GM12878 (cell line): ENCODE measurements at regions not wholly inside any gene's neighbourhood (a gene's known extent, or its start where the extent isn't known, plus 50 kb on each side); places are given as distances from the start of the nearest gene placed in this dataset.

Source experiments
- ATAC-seq: fragments of 200-7000 bp; cut with Tn5 transposase; 3 replicates; pipeline ENCODE4 v1.9.1; 2020; ENCODE audit warnings: mild to moderate bottlenecking, moderate library complexity
- BruUV-seq: library from RNA; stranded (reverse); fragments of 400-500 nt; replicated peaks from 2 replicates; lab custom pipeline; 2021; lab: Mats Ljungman, UMichigan
- CTCF ChIA-PET: fragments of 300-600 bp; sonication (Branson Sonifier 250); formaldehyde crosslinking; extraction: SDS; loops from one replicate; lab custom pipeline; 2021; ENCODE audit warnings: inconsistent platforms; lab: Yijun Ruan, JAX
- POLR2A ChIA-PET: fragments of 350-600 bp; formaldehyde crosslinking; extraction: SDS; loops from one replicate; lab custom pipeline; 2021; ENCODE audit warnings: inconsistent platforms; lab: Charles Lee
- RAD21 ChIA-PET: fragments of 300-600 bp; sonication (Branson Sonifier 250); formaldehyde crosslinking; loops from one replicate; lab custom pipeline; 2023; ENCODE audit warnings: antibody characterized with exemption; ENCODE audit not compliant: unreplicated experiment; lab: Charles Lee
- SMC1A ChIA-PET: fragments of 300-600 bp; sonication (Branson Sonifier 250); formaldehyde crosslinking; loops from one replicate; lab custom pipeline; 2023; ENCODE audit not compliant: unreplicated experiment, uncharacterized antibody; lab: Charles Lee
- DNase-seq: peaks from one replicate; pipeline ENCODE4 v3.0.0-alpha.2; 2011; ENCODE audit warnings: low read depth, low spot score
- FAIRE-seq: peaks from 3 replicates; lab custom pipeline; 2011; peaks lifted over from hg19 to GRCh38; lab: Jason Lieb, UNC
- H2AFZ ChIP-seq: 2 replicates; pipeline ENCODE4 v1.6.0; 2011; ENCODE audit warnings: low read depth, low read length, control low read depth; ENCODE audit not compliant: control insufficient read depth
- H3K27ac ChIP-seq: 2 replicates; pipeline ENCODE4 v1.5.1; 2011; ENCODE audit warnings: control low read depth; ENCODE audit not compliant: control insufficient read depth, insufficient read depth
- H3K27me3 ChIP-seq, 2 experiments: replicated peaks in 1 of 2; 2 replicates each; pipeline versions ENCODE4 v1.6.0 to v1.6.1; 2011; ENCODE audit warnings: low read length in 1 of 2; ENCODE audit not compliant: control insufficient read depth in 2 of 2, insufficient read depth in 2 of 2
- H3K36me3 ChIP-seq, 2 experiments: 2 replicates each; pipeline ENCODE4 v1.5.1; 2011; ENCODE audit warnings: low read length in 1 of 2; ENCODE audit not compliant: control insufficient read depth in 2 of 2, insufficient read depth in 2 of 2
- H3K4me1 ChIP-seq: 2 replicates; pipeline ENCODE4 v1.6.1; 2011; ENCODE audit warnings: mild to moderate bottlenecking, low read length, moderate library complexity, mixed read lengths; ENCODE audit not compliant: control insufficient read depth, insufficient read depth
- H3K4me2 ChIP-seq: 2 replicates; pipeline ENCODE4 v1.6.0; 2011; ENCODE audit warnings: control low read depth; ENCODE audit not compliant: control insufficient read depth, insufficient read depth
- H3K4me3 ChIP-seq: fragments of 200-600 bp; sonication (generic); 2 replicates; pipeline ENCODE4 v1.5.1; 2016
- H3K79me2 ChIP-seq: 2 replicates; pipeline ENCODE4 v1.6.0; 2011; ENCODE audit warnings: low read length; ENCODE audit not compliant: control insufficient read depth, insufficient read depth
- H3K9ac ChIP-seq: 2 replicates; pipeline ENCODE4 v1.8.0; 2011; ENCODE audit warnings: low read length, control low read depth, mixed read lengths; ENCODE audit not compliant: control insufficient read depth, insufficient read depth
- H3K9me3 ChIP-seq: replicated peaks from 3 replicates; pipeline ENCODE4 v1.5.1; 2011; ENCODE audit warnings: mild to moderate bottlenecking, low read length; ENCODE audit not compliant: control insufficient read depth, insufficient read depth
- H4K20me1 ChIP-seq: 2 replicates; pipeline ENCODE4 v1.6.0; 2011; ENCODE audit not compliant: control insufficient read depth, insufficient read depth
- ATF3 ChIP-seq: IDR thresholded peaks from 2 replicates; pipeline ENCODE4 v1.6.1; 2011; ENCODE audit warnings: low read depth, mild to moderate bottlenecking, low read length, moderate library complexity, borderline replicate concordance; ENCODE audit errors: extremely low read depth
- BHLHE40 ChIP-seq, 2 experiments: fragments of 450-650 bp in 1 of 2; IDR thresholded peaks; 2 replicates each; pipeline ENCODE4 v1.6.1; 2011 to 2017; ENCODE audit warnings: low read depth in 2 of 2, borderline replicate concordance in 1 of 2, improper control_type of control experiment in 1 of 2, low read length in 1 of 2, mild to moderate bottlenecking in 1 of 2
- CHD1 ChIP-seq: IDR thresholded peaks from 2 replicates; pipeline ENCODE4 v1.6.1; 2012; ENCODE audit warnings: low read depth, low read length, improper control_type of control experiment
- CREM ChIP-seq: IDR thresholded peaks from 2 replicates; pipeline ENCODE4 v1.6.1; 2014; ENCODE audit warnings: antibody characterized with exemption, low read depth
- ELK1 ChIP-seq: IDR thresholded peaks from 2 replicates; pipeline ENCODE4 v1.6.1; 2012; ENCODE audit warnings: low read depth, low read length, improper control_type of control experiment
- GATAD2B ChIP-seq: fragments of 450-650 bp; conservative IDR thresholded peaks from 2 replicates; pipeline ENCODE4 v1.6.1; 2017; ENCODE audit warnings: low read depth, mild to moderate bottlenecking, moderate library complexity
- IKZF1 ChIP-seq: fragments of 450-650 bp; conservative IDR thresholded peaks from 2 replicates; pipeline ENCODE4 v1.6.1; 2017; ENCODE audit warnings: antibody characterized with exemption, mild to moderate bottlenecking
- IKZF2 ChIP-seq, 2 experiments: fragments of 450-650 bp; IDR thresholded peaks; 2 replicates each; pipeline ENCODE4 v1.6.1; 2017; ENCODE audit warnings: mild to moderate bottlenecking in 2 of 2, moderate library complexity in 2 of 2
- IRF4 ChIP-seq: IDR thresholded peaks from 2 replicates; pipeline ENCODE4 v1.6.1; 2011; ENCODE audit warnings: low read depth, low read length
- IRF5 ChIP-seq: fragments of 450-650 bp; IDR thresholded peaks from 2 replicates; pipeline ENCODE4 v1.6.1; 2017; ENCODE audit warnings: borderline replicate concordance
- MAX ChIP-seq: IDR thresholded peaks from 2 replicates; pipeline ENCODE4 v1.6.1; 2012; ENCODE audit warnings: low read depth, low read length, improper control_type of control experiment
- MEF2B ChIP-seq: fragments of 450-650 bp; IDR thresholded peaks from 2 replicates; pipeline ENCODE4 v1.6.1; 2018; ENCODE audit warnings: mild to moderate bottlenecking, moderate library complexity; ENCODE audit not compliant: partially characterized antibody, poor library complexity, severe bottlenecking
- SIX5 ChIP-seq: IDR thresholded peaks from 2 replicates; pipeline ENCODE4 v1.6.1; 2011; ENCODE audit warnings: mild to moderate bottlenecking, low read depth, low read length, moderate library complexity; ENCODE audit not compliant: severe bottlenecking
- ZNF384 ChIP-seq: IDR thresholded peaks from 2 replicates; pipeline ENCODE4 v1.6.1; 2012; ENCODE audit warnings: low read depth, mild to moderate bottlenecking, low read length, improper control_type of control experiment, borderline replicate concordance
- ZSCAN29 ChIP-seq: fragments of 450-650 bp; IDR thresholded peaks from 2 replicates; pipeline ENCODE4 v1.6.1; 2017; ENCODE audit warnings: mild to moderate bottlenecking, moderate library complexity
- WGBS: methylation state at CpG from one replicate; pipeline ENCODE4 v1.1.6; 2016; ENCODE audit warnings: low lambda C conversion rate; ENCODE audit not compliant: insufficient replicate concordance, insufficient coverage; ENCODE audit errors: missing lambda C conversion rate; 5-methylcytosine and 5-hydroxymethylcytosine counted together
- in situ Hi-C: fragments of 300-500 bp; cut with MboI; formaldehyde crosslinking; loops from 9 replicates; pipeline ENCODE4 v1.14.3; 2018; ENCODE audit warnings: mixed read lengths
- intact Hi-C: fragments of 100-400 bp; cut with micrococcal nuclease; formaldehyde crosslinking; loops from one replicate; pipeline ENCODE4 v1.14.2; 2022; ENCODE audit not compliant: unreplicated experiment
- TF ChIP-seq, protein P1 (sequence below): fragments of 450-650 bp; formaldehyde crosslinking; IDR thresholded peaks from 2 replicates; pipeline ENCODE4 v1.4.0; 2020; ENCODE audit warnings: mild to moderate bottlenecking, moderate library complexity

DNA sequence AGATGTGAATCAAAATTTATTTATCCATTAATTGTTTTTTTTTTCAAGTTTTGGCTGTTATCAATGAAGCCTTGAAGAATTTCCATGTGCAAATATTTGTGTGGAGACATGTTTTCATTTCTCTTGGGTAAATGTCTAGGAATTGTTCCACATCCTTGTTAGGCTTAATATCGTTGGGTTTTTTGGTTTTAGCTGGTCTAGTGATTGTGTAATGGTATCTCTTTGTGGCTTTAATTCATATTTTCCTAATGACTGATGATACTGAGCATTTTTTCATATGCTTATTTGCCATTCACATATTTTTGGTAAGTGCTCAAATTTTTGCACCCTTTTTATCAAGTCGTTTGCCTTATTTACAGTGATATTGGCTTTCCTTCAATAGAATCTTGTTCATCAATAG lies 250.3 kb upstream of the EPHA4 start:
- no peaks in the 10 kb centered on the region for H3K79me2 ChIP-seq
- no peak for FAIRE-seq
- in situ Hi-C loops (no loop called here), intact Hi-C loops (no loop called here)
- no peak overlapping the region for H3K4me3 ChIP-seq
- CTCF ChIA-PET, result no interaction called here
- SMC1A ChIA-PET, result no interaction called here
- no peak overlapping the region for H2AFZ ChIP-seq
- H3K4me2 ChIP-seq, result no peak overlapping the region
- no peaks in the 10 kb centered on the region for H3K9me3 ChIP-seq
- ATAC-seq, result no peak
- no peaks in the 10 kb centered on the region for H3K36me3 ChIP-seq
- 0% methylated on average over 2 of the region's 2 CpGs for WGBS
- no peak for DNase-seq
- RAD21 ChIA-PET, result no interaction called here
- H3K27me3 ChIP-seq, result no peaks in the 10 kb centered on the region
- no peaks in the 10 kb centered on the region for H4K20me1 ChIP-seq
- H3K27ac ChIP-seq, result no peak overlapping the region
- TF ChIP-seq ELK1, result no peak
- TF ChIP-seq IRF5, result no peak
- TF ChIP-seq SIX5, result no peak
- no peak for TF ChIP-seq GATAD2B
- TF ChIP-seq CHD1, result no peak
- no peak for TF ChIP-seq IRF4
- no peak for TF ChIP-seq ZNF384
- TF ChIP-seq CREM, result no peak
- no peak for TF ChIP-seq ZSCAN29
- no peak for TF ChIP-seq MEF2B
- TF ChIP-seq, protein P1, sequence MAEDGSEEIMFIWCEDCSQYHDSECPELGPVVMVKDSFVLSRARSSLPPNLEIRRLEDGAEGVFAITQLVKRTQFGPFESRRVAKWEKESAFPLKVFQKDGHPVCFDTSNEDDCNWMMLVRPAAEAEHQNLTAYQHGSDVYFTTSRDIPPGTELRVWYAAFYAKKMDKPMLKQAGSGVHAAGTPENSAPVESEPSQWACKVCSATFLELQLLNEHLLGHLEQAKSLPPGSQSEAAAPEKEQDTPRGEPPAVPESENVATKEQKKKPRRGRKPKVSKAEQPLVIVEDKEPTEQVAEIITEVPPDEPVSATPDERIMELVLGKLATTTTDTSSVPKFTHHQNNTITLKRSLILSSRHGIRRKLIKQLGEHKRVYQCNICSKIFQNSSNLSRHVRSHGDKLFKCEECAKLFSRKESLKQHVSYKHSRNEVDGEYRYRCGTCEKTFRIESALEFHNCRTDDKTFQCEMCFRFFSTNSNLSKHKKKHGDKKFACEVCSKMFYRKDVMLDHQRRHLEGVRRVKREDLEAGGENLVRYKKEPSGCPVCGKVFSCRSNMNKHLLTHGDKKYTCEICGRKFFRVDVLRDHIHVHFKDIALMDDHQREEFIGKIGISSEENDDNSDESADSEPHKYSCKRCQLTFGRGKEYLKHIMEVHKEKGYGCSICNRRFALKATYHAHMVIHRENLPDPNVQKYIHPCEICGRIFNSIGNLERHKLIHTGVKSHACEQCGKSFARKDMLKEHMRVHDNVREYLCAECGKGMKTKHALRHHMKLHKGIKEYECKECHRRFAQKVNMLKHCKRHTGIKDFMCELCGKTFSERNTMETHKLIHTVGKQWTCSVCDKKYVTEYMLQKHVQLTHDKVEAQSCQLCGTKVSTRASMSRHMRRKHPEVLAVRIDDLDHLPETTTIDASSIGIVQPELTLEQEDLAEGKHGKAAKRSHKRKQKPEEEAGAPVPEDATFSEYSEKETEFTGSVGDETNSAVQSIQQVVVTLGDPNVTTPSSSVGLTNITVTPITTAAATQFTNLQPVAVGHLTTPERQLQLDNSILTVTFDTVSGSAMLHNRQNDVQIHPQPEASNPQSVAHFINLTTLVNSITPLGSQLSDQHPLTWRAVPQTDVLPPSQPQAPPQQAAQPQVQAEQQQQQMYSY (CRISPR knock-in tag), result no peak
- TF ChIP-seq MAX, result no peak
- TF ChIP-seq BHLHE40 (IDR thresholded peaks at IDR 0.05; ENCODE audit: borderline replicate concordance in 1 of 2, low read depth in 2 of 2, low read length in 1 of 2), result no peak
- no peak for TF ChIP-seq ATF3
- TF ChIP-seq IKZF1, result no peak
- TF ChIP-seq IKZF2 (IDR thresholded peaks at IDR 0.05), result no peak
- POLR2A ChIA-PET, result no interaction called here
- BruUV-seq, result no TSS peak
- H3K9ac ChIP-seq, result no peak overlapping the region
- H3K4me1 ChIP-seq, result no peaks in the 10 kb centered on the region
